GM12878 (cell line): ENCODE measurements at regions not wholly inside any gene's neighbourhood (a gene's known extent, or its start where the extent isn't known, plus 50 kb on each side); places are given as distances from the start of the nearest gene placed in this dataset.

Experiments
- ATAC-seq: fragments of 200-7000 bp; cut with Tn5 transposase; 3 replicates; pipeline ENCODE4 v1.9.1; 2020; ENCODE audit warnings: mild to moderate bottlenecking, moderate library complexity
- BruUV-seq: library from RNA; stranded (reverse); fragments of 400-500 nt; replicated peaks from 2 replicates; lab custom pipeline; 2021; lab: Mats Ljungman, UMichigan
- CTCF ChIA-PET: fragments of 300-600 bp; sonication (Branson Sonifier 250); formaldehyde crosslinking; extraction: SDS; loops from one replicate; lab custom pipeline; 2021; ENCODE audit warnings: inconsistent platforms; lab: Yijun Ruan, JAX
- POLR2A ChIA-PET: fragments of 350-600 bp; formaldehyde crosslinking; extraction: SDS; loops from one replicate; lab custom pipeline; 2021; ENCODE audit warnings: inconsistent platforms; lab: Charles Lee
- RAD21 ChIA-PET: fragments of 300-600 bp; sonication (Branson Sonifier 250); formaldehyde crosslinking; loops from one replicate; lab custom pipeline; 2023; ENCODE audit warnings: antibody characterized with exemption; ENCODE audit not compliant: unreplicated experiment; lab: Charles Lee
- SMC1A ChIA-PET: fragments of 300-600 bp; sonication (Branson Sonifier 250); formaldehyde crosslinking; loops from one replicate; lab custom pipeline; 2023; ENCODE audit not compliant: unreplicated experiment, uncharacterized antibody; lab: Charles Lee
- DNase-seq: peaks from one replicate; pipeline ENCODE4 v3.0.0-alpha.2; 2011; ENCODE audit warnings: low read depth, low spot score
- FAIRE-seq: peaks from 3 replicates; lab custom pipeline; 2011; peaks lifted over from hg19 to GRCh38; lab: Jason Lieb, UNC
- H2AFZ ChIP-seq: 2 replicates; pipeline ENCODE4 v1.6.0; 2011; ENCODE audit warnings: low read depth, low read length, control low read depth; ENCODE audit not compliant: control insufficient read depth
- H3K27ac ChIP-seq: 2 replicates; pipeline ENCODE4 v1.5.1; 2011; ENCODE audit warnings: control low read depth; ENCODE audit not compliant: control insufficient read depth, insufficient read depth
- H3K27me3 ChIP-seq, 2 experiments: replicated peaks in 1 of 2; 2 replicates each; pipeline versions ENCODE4 v1.6.0 to v1.6.1; 2011; ENCODE audit warnings: low read length in 1 of 2; ENCODE audit not compliant: control insufficient read depth in 2 of 2, insufficient read depth in 2 of 2
- H3K36me3 ChIP-seq, 2 experiments: 2 replicates each; pipeline ENCODE4 v1.5.1; 2011; ENCODE audit warnings: low read length in 1 of 2; ENCODE audit not compliant: control insufficient read depth in 2 of 2, insufficient read depth in 2 of 2
- H3K4me1 ChIP-seq: 2 replicates; pipeline ENCODE4 v1.6.1; 2011; ENCODE audit warnings: mild to moderate bottlenecking, low read length, moderate library complexity, mixed read lengths; ENCODE audit not compliant: control insufficient read depth, insufficient read depth
- H3K4me2 ChIP-seq: 2 replicates; pipeline ENCODE4 v1.6.0; 2011; ENCODE audit warnings: control low read depth; ENCODE audit not compliant: control insufficient read depth, insufficient read depth
- H3K4me3 ChIP-seq: fragments of 200-600 bp; sonication (generic); 2 replicates; pipeline ENCODE4 v1.5.1; 2016
- H3K79me2 ChIP-seq: 2 replicates; pipeline ENCODE4 v1.6.0; 2011; ENCODE audit warnings: low read length; ENCODE audit not compliant: control insufficient read depth, insufficient read depth
- H3K9ac ChIP-seq: 2 replicates; pipeline ENCODE4 v1.8.0; 2011; ENCODE audit warnings: low read length, control low read depth, mixed read lengths; ENCODE audit not compliant: control insufficient read depth, insufficient read depth
- H3K9me3 ChIP-seq: replicated peaks from 3 replicates; pipeline ENCODE4 v1.5.1; 2011; ENCODE audit warnings: mild to moderate bottlenecking, low read length; ENCODE audit not compliant: control insufficient read depth, insufficient read depth
- H4K20me1 ChIP-seq: 2 replicates; pipeline ENCODE4 v1.6.0; 2011; ENCODE audit not compliant: control insufficient read depth, insufficient read depth
- BCL11A ChIP-seq: IDR thresholded peaks from 2 replicates; pipeline ENCODE4 v1.6.1; 2011; ENCODE audit warnings: low read depth, low read length
- CBFB ChIP-seq: IDR thresholded peaks from 2 replicates; pipeline ENCODE4 v1.6.1; 2016; ENCODE audit warnings: antibody characterized with exemption, low read depth
- CEBPZ ChIP-seq: fragments of 150-350 bp; IDR thresholded peaks from 2 replicates; pipeline ENCODE4 v1.6.1; 2016; ENCODE audit warnings: low read depth, low read length
- EP300 ChIP-seq, 2 experiments: fragments of 150-350 bp in 1 of 2; IDR thresholded peaks; 2 replicates each; pipeline ENCODE4 v1.6.1; 2011 to 2012; ENCODE audit warnings: low read depth in 2 of 2, low read length in 2 of 2, borderline replicate concordance in 1 of 2, improper control_type of control experiment in 1 of 2, inconsistent platforms in 1 of 2; ENCODE audit not compliant: control insufficient read depth in 1 of 2
- MAX ChIP-seq: IDR thresholded peaks from 2 replicates; pipeline ENCODE4 v1.6.1; 2012; ENCODE audit warnings: low read depth, low read length, improper control_type of control experiment
- PKNOX1 ChIP-seq: fragments of 450-650 bp; IDR thresholded peaks from 2 replicates; pipeline ENCODE4 v1.6.1; 2016; ENCODE audit warnings: mild to moderate bottlenecking
- PML ChIP-seq: IDR thresholded peaks from 2 replicates; pipeline ENCODE4 v1.6.1; 2012; ENCODE audit warnings: low read length, inconsistent platforms
- SIX5 ChIP-seq: IDR thresholded peaks from 2 replicates; pipeline ENCODE4 v1.6.1; 2011; ENCODE audit warnings: mild to moderate bottlenecking, low read depth, low read length, moderate library complexity; ENCODE audit not compliant: severe bottlenecking
- USF1 ChIP-seq: IDR thresholded peaks from 2 replicates; pipeline ENCODE4 v1.6.1; 2011; ENCODE audit warnings: borderline replicate concordance, low read depth, mild to moderate bottlenecking, moderate library complexity, mixed read lengths, low read length; ENCODE audit not compliant: insufficient read depth; ENCODE audit errors: extremely low read length
- YY1 ChIP-seq: IDR thresholded peaks from 2 replicates; pipeline ENCODE4 v1.6.1; 2011; ENCODE audit warnings: low read depth, mild to moderate bottlenecking, low read length
- WGBS: methylation state at CpG from one replicate; pipeline ENCODE4 v1.1.6; 2016; ENCODE audit warnings: low lambda C conversion rate; ENCODE audit not compliant: insufficient replicate concordance, insufficient coverage; ENCODE audit errors: missing lambda C conversion rate; 5-methylcytosine and 5-hydroxymethylcytosine counted together
- in situ Hi-C: fragments of 300-500 bp; cut with MboI; formaldehyde crosslinking; loops from 9 replicates; pipeline ENCODE4 v1.14.3; 2018; ENCODE audit warnings: mixed read lengths
- intact Hi-C: fragments of 100-400 bp; cut with micrococcal nuclease; formaldehyde crosslinking; loops from one replicate; pipeline ENCODE4 v1.14.2; 2022; ENCODE audit not compliant: unreplicated experiment
- TF ChIP-seq, protein P1 (sequence below): fragments of 450-650 bp; IDR thresholded peaks from 2 replicates; pipeline ENCODE4 v1.6.1; 2014; ENCODE audit warnings: mild to moderate bottlenecking

GRCh38 chr5:58235299-58235698 lies 224.6 kb downstream of the PLK2 start (continued):
- TF ChIP-seq CEBPZ (no peak), SIX5 (no peak)
- TF ChIP-seq, protein P1, sequence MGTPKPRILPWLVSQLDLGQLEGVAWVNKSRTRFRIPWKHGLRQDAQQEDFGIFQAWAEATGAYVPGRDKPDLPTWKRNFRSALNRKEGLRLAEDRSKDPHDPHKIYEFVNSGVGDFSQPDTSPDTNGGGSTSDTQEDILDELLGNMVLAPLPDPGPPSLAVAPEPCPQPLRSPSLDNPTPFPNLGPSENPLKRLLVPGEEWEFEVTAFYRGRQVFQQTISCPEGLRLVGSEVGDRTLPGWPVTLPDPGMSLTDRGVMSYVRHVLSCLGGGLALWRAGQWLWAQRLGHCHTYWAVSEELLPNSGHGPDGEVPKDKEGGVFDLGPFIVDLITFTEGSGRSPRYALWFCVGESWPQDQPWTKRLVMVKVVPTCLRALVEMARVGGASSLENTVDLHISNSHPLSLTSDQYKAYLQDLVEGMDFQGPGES, result no peak

GRCh38 chr5:58232130-58232529 lies 227.8 kb downstream of the PLK2 start:
- RAD21 ChIA-PET, result no interaction called here
- ATAC-seq (no peak), FAIRE-seq (no peak), DNase-seq (no peak)
- POLR2A ChIA-PET, result no interaction called here
- Histone ChIP-seq H3K27ac (no peak overlapping the region), H2AFZ (no peak overlapping the region), H3K36me3 (no peaks in the 10 kb centered on the region), H3K4me2 (no peak overlapping the region), H3K4me3 (no peak overlapping the region), H4K20me1 (no peaks in the 10 kb centered on the region), H3K27me3 (no peaks in the 10 kb centered on the region), H3K9me3 (no peaks in the 10 kb centered on the region), H3K9ac (no peak overlapping the region), H3K79me2 (no peaks in the 10 kb centered on the region), H3K4me1 (no peaks in the 10 kb centered on the region)
- WGBS, result 52% methylated on average over 5 of the region's 5 CpGs
- in situ Hi-C loops, result no loop called here
- intact Hi-C loops, result no loop called here
- CTCF ChIA-PET, result no interaction called here
- SMC1A ChIA-PET, result no interaction called here
- no TSS peak for BruUV-seq
- TF ChIP-seq EP300 (IDR thresholded peaks at IDR 0.05; ENCODE audit: borderline replicate concordance in 1 of 2, control insufficient read depth in 1 of 2, low read depth in 2 of 2, low read length in 2 of 2), result no peak
- TF ChIP-seq MAX, result no peak
- TF ChIP-seq USF1, result no peak
- no peak for TF ChIP-seq YY1
- TF ChIP-seq CEBPZ, result no peak
- no peak for TF ChIP-seq BCL11A
- no peak for TF ChIP-seq PML
- TF ChIP-seq PKNOX1, result no peak
- no peak for TF ChIP-seq CBFB
